GM12878 (cell line): ENCODE measurements at regions not wholly inside any gene's neighbourhood (a gene's known extent, or its start where the extent isn't known, plus 50 kb on each side); places are given as distances from the start of the nearest gene placed in this dataset.

Source experiments
- ATAC-seq: fragments of 200-7000 bp; cut with Tn5 transposase; 3 replicates; pipeline ENCODE4 v1.9.1; 2020; ENCODE audit warnings: mild to moderate bottlenecking, moderate library complexity
- BruUV-seq: library from RNA; stranded (reverse); fragments of 400-500 nt; replicated peaks from 2 replicates; lab custom pipeline; 2021; lab: Mats Ljungman, UMichigan
- CTCF ChIA-PET: fragments of 300-600 bp; sonication (Branson Sonifier 250); formaldehyde crosslinking; extraction: SDS; loops from one replicate; lab custom pipeline; 2021; ENCODE audit warnings: inconsistent platforms; lab: Yijun Ruan, JAX
- POLR2A ChIA-PET: fragments of 350-600 bp; formaldehyde crosslinking; extraction: SDS; loops from one replicate; lab custom pipeline; 2021; ENCODE audit warnings: inconsistent platforms; lab: Charles Lee
- RAD21 ChIA-PET: fragments of 300-600 bp; sonication (Branson Sonifier 250); formaldehyde crosslinking; loops from one replicate; lab custom pipeline; 2023; ENCODE audit warnings: antibody characterized with exemption; ENCODE audit not compliant: unreplicated experiment; lab: Charles Lee
- SMC1A ChIA-PET: fragments of 300-600 bp; sonication (Branson Sonifier 250); formaldehyde crosslinking; loops from one replicate; lab custom pipeline; 2023; ENCODE audit not compliant: unreplicated experiment, uncharacterized antibody; lab: Charles Lee
- DNase-seq: peaks from one replicate; pipeline ENCODE4 v3.0.0-alpha.2; 2011; ENCODE audit warnings: low read depth, low spot score
- FAIRE-seq: peaks from 3 replicates; lab custom pipeline; 2011; peaks lifted over from hg19 to GRCh38; lab: Jason Lieb, UNC
- H2AFZ ChIP-seq: 2 replicates; pipeline ENCODE4 v1.6.0; 2011; ENCODE audit warnings: low read depth, low read length, control low read depth; ENCODE audit not compliant: control insufficient read depth
- H3K27ac ChIP-seq: 2 replicates; pipeline ENCODE4 v1.5.1; 2011; ENCODE audit warnings: control low read depth; ENCODE audit not compliant: control insufficient read depth, insufficient read depth
- H3K27me3 ChIP-seq, 2 experiments: replicated peaks in 1 of 2; 2 replicates each; pipeline versions ENCODE4 v1.6.0 to v1.6.1; 2011; ENCODE audit warnings: low read length in 1 of 2; ENCODE audit not compliant: control insufficient read depth in 2 of 2, insufficient read depth in 2 of 2
- H3K36me3 ChIP-seq, 2 experiments: 2 replicates each; pipeline ENCODE4 v1.5.1; 2011; ENCODE audit warnings: low read length in 1 of 2; ENCODE audit not compliant: control insufficient read depth in 2 of 2, insufficient read depth in 2 of 2
- H3K4me1 ChIP-seq: 2 replicates; pipeline ENCODE4 v1.6.1; 2011; ENCODE audit warnings: mild to moderate bottlenecking, low read length, moderate library complexity, mixed read lengths; ENCODE audit not compliant: control insufficient read depth, insufficient read depth
- H3K4me2 ChIP-seq: 2 replicates; pipeline ENCODE4 v1.6.0; 2011; ENCODE audit warnings: control low read depth; ENCODE audit not compliant: control insufficient read depth, insufficient read depth
- H3K4me3 ChIP-seq: fragments of 200-600 bp; sonication (generic); 2 replicates; pipeline ENCODE4 v1.5.1; 2016
- H3K79me2 ChIP-seq: 2 replicates; pipeline ENCODE4 v1.6.0; 2011; ENCODE audit warnings: low read length; ENCODE audit not compliant: control insufficient read depth, insufficient read depth
- H3K9ac ChIP-seq: 2 replicates; pipeline ENCODE4 v1.8.0; 2011; ENCODE audit warnings: low read length, control low read depth, mixed read lengths; ENCODE audit not compliant: control insufficient read depth, insufficient read depth
- H3K9me3 ChIP-seq: replicated peaks from 3 replicates; pipeline ENCODE4 v1.5.1; 2011; ENCODE audit warnings: mild to moderate bottlenecking, low read length; ENCODE audit not compliant: control insufficient read depth, insufficient read depth
- H4K20me1 ChIP-seq: 2 replicates; pipeline ENCODE4 v1.6.0; 2011; ENCODE audit not compliant: control insufficient read depth, insufficient read depth
- BCLAF1 ChIP-seq: fragments of 450-650 bp; IDR thresholded peaks from 2 replicates; pipeline ENCODE4 v1.6.1; 2017; ENCODE audit warnings: antibody characterized with exemption, mild to moderate bottlenecking, moderate library complexity
- BRCA1 ChIP-seq: IDR thresholded peaks from 2 replicates; pipeline ENCODE4 v1.6.1; 2011; ENCODE audit warnings: low read depth, low read length, improper control_type of control experiment
- FOXM1 ChIP-seq: IDR thresholded peaks from 2 replicates; pipeline ENCODE4 v1.6.1; 2012; ENCODE audit warnings: low read depth, mild to moderate bottlenecking, inconsistent platforms, low read length, moderate library complexity
- HDAC6 ChIP-seq: fragments of 200-600 bp; sonication (generic); IDR thresholded peaks from one replicate; pipeline ENCODE4 v1.8.0; 2017; ENCODE audit warnings: antibody characterized with exemption; ENCODE audit not compliant: unreplicated experiment
- PKNOX1 ChIP-seq: fragments of 450-650 bp; IDR thresholded peaks from 2 replicates; pipeline ENCODE4 v1.6.1; 2016; ENCODE audit warnings: mild to moderate bottlenecking
- ZBED1 ChIP-seq: IDR thresholded peaks from 2 replicates; pipeline ENCODE4 v1.6.1; 2016; ENCODE audit warnings: borderline replicate concordance
- ZNF207 ChIP-seq: fragments of 450-650 bp; IDR thresholded peaks from 2 replicates; pipeline ENCODE4 v1.6.1; 2014; ENCODE audit warnings: antibody characterized with exemption, mild to moderate bottlenecking, borderline replicate concordance
- WGBS: methylation state at CpG from one replicate; pipeline ENCODE4 v1.1.6; 2016; ENCODE audit warnings: low lambda C conversion rate; ENCODE audit not compliant: insufficient replicate concordance, insufficient coverage; ENCODE audit errors: missing lambda C conversion rate; 5-methylcytosine and 5-hydroxymethylcytosine counted together
- in situ Hi-C: fragments of 300-500 bp; cut with MboI; formaldehyde crosslinking; loops from 9 replicates; pipeline ENCODE4 v1.14.3; 2018; ENCODE audit warnings: mixed read lengths
- intact Hi-C: fragments of 100-400 bp; cut with micrococcal nuclease; formaldehyde crosslinking; loops from one replicate; pipeline ENCODE4 v1.14.2; 2022; ENCODE audit not compliant: unreplicated experiment

- TF ChIP-seq BRCA1 (no peak), ZNF207 (no peak), FOXM1 (no peak), PKNOX1 (no peak), BCLAF1 (no peak), ZBED1 (no peak), HDAC6 (no peak)
- TF ChIP-seq, all 136 proteins: peak for 0
- Histone ChIP-seq H3K27me3 (no peaks in the 10 kb centered on the region), H3K4me2 (no peak overlapping the region), H3K9ac (no peak overlapping the region), H3K4me3 (no peak overlapping the region), H3K4me1 (no peaks in the 10 kb centered on the region), H3K79me2 (no peaks in the 10 kb centered on the region), H3K27ac (no peak overlapping the region), H3K9me3 (no peaks in the 10 kb centered on the region; the same call in 2 of the 3 replicates), H4K20me1 (no peaks in the 10 kb centered on the region), H3K36me3 (no peaks in the 10 kb centered on the region), H2AFZ (no peak overlapping the region)
- intact Hi-C loops (loop anchor here (5.0 kb wide), 1 partner anchor 47 kb away; no protein-coding TSS in a partner anchor), in situ Hi-C loops (no loop called here)
- POLR2A ChIA-PET = interaction anchor here (0.7 kb wide), 1 partner anchor 226 kb away, joined by 3 read pairs; no protein-coding TSS in a partner anchor
- CTCF ChIA-PET = no interaction called here
- BruUV-seq = no TSS peak
- WGBS = 53% methylated on average over 11 of the region's 11 CpGs
- no peak for ATAC-seq
- RAD21 ChIA-PET = no interaction called here
- no peak for FAIRE-seq
- DNase-seq = no peak
- SMC1A ChIA-PET = no interaction called here
These were observed 1127.9 kb downstream of the VRK1 start for GRCh38 chr14:97924922-97925613.
